ENCODE measurements at regions not wholly inside any gene's neighbourhood (a gene's known extent, or its start where the extent isn't known, plus 50 kb on each side); places are given as distances from the start of the nearest gene placed in this dataset.
"Not testable (repeated sequence)": the region's sequence is repeated elsewhere in the genome, so short reads cannot be mapped to it uniquely, and the experiment has no call there.

- DNase-seq (ENCODE audit: low read depth) = peak; percentile 28
Observed at GRCh38 chr13:24995225-24995804, 100.6 kb upstream of the PABPC3 start.

GRCh38 chr13:24997367-24997967 is 98.5 kb upstream of the PABPC3 start:
- DNase-seq (ENCODE audit: low read depth) = no peak

- no peak for DNase-seq (ENCODE audit: low read depth)
Observed at GRCh38 chr13:24998433-24998832, 97.5 kb upstream of the PABPC3 start.

- DNase-seq (ENCODE audit: low read depth) = no peak
Observed at GRCh38 chr13:25001476-25002206, 94.3 kb upstream of the PABPC3 start.

GRCh38 chr13:25002311-25002710 is 93.6 kb upstream of the PABPC3 start:
- DNase-seq (ENCODE audit: low read depth) = not testable (repeated sequence)

- DNase-seq (ENCODE audit: low read depth) = not testable (repeated sequence)
Observed at GRCh38 chr13:25004489-25004888, 91.4 kb upstream of the PABPC3 start.

GRCh38 chr13:25005050-25005497 is 90.9 kb upstream of the PABPC3 start:
- not testable (repeated sequence) for DNase-seq (ENCODE audit: low read depth)

- not testable (repeated sequence) for DNase-seq (ENCODE audit: low read depth)
Observed at GRCh38 chr13:25007389-25007788, 88.5 kb upstream of the PABPC3 start.

- DNase-seq (ENCODE audit: low read depth) = not testable (repeated sequence)
Observed at GRCh38 chr13:25014398-25014973, 81.5 kb upstream of the PABPC3 start.

- not testable (repeated sequence) for DNase-seq (ENCODE audit: low read depth)
Observed at GRCh38 chr13:25017176-25017575, 78.8 kb upstream of the PABPC3 start.

GRCh38 chr13:25017808-25018728 is 77.9 kb upstream of the PABPC3 start:
- DNase-seq (ENCODE audit: low read depth) = not testable (repeated sequence)

- no peak for DNase-seq (ENCODE audit: low read depth)
Observed at GRCh38 chr13:25018729-25019115, 77.2 kb upstream of the PABPC3 start.

GRCh38 chr13:25019741-25020140 is 76.2 kb upstream of the PABPC3 start:
- DNase-seq (ENCODE audit: low read depth) = not testable (repeated sequence)

GRCh38 chr13:25024175-25024574 is 71.8 kb upstream of the PABPC3 start:
- no peak for DNase-seq (ENCODE audit: low read depth)

GRCh38 chr13:25032160-25032559 is 63.8 kb upstream of the PABPC3 start:
- DNase-seq (ENCODE audit: low read depth) = no peak

GRCh38 chr13:25034173-25034572 is 61.8 kb upstream of the PABPC3 start:
- no peak for DNase-seq (ENCODE audit: low read depth)

- DNase-seq (ENCODE audit: low read depth) = peak; percentile 22
Observed at GRCh38 chr13:25037057-25037813, 58.7 kb upstream of the PABPC3 start.

- no peak for DNase-seq (ENCODE audit: low read depth)
Observed at GRCh38 chr13:25042151-25042865, 53.6 kb upstream of the PABPC3 start.

GRCh38 chr13:25044071-25044470 is 51.9 kb upstream of the PABPC3 start:
- DNase-seq (ENCODE audit: low read depth) = no peak

Data from forelimb muscle (tissue), 1 donor.